ENCODE measurements at regions not wholly inside any gene's neighbourhood (a gene's known extent, or its start where the extent isn't known, plus 50 kb on each side); places are given as distances from the start of the nearest gene placed in this dataset.

- TF ChIP-seq CTCF (IDR thresholded peaks at IDR 0.05): no peak
Measured at GRCh38 chr5:82911910-82912309, 165.3 kb downstream of the TMEM167A start.

DNA sequence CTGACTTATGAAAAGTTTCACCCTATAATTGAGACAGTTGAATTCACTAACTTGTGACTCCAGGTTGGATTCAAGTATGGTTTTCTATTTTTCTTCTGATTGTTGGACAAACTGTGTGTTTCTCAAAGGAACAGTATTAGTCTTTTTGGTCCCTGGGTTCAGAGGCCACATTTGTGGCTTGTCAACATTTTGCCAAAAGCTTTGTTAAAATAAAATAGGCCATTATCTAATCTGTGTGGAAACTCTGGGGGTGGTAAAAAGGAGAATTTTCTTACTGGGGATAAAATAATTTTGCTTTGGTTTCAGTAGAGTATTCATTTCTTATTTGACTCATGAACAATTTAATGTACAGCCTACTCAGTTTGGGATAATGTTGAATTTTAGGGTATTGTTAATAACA lies 166.3 kb downstream of the TMEM167A start:
- TF ChIP-seq CTCF (IDR thresholded peaks at IDR 0.05): no peak

DNA sequence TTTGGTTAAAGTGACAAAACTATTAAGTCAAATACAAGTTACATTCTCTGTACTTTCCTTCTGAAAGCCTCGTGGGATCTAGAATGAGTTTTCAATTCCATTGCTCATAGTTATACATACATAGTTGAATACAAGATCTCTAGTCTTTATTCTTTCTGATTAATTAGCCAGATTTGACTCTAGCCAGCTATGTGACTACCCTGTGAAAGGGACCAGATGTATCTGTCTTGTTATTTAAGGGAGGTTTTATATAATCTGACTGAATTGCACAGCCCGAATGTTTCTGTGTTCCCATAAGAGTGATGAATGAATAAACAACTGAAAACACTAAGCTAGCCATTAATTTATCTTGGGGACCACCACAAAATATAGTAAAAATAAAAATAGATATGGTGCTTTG lies 166.7 kb downstream of the TMEM167A start:
- TF ChIP-seq CTCF (IDR thresholded peaks at IDR 0.05): no peak

GRCh38 chr5:82909771-82910170 lies 167.4 kb downstream of the TMEM167A start:
- TF ChIP-seq CTCF (IDR thresholded peaks at IDR 0.05): no peak

GRCh38 chr5:82905986-82906385 lies 171.2 kb downstream of the TMEM167A start:
- TF ChIP-seq CTCF (IDR thresholded peaks at IDR 0.05): no peak

DNA sequence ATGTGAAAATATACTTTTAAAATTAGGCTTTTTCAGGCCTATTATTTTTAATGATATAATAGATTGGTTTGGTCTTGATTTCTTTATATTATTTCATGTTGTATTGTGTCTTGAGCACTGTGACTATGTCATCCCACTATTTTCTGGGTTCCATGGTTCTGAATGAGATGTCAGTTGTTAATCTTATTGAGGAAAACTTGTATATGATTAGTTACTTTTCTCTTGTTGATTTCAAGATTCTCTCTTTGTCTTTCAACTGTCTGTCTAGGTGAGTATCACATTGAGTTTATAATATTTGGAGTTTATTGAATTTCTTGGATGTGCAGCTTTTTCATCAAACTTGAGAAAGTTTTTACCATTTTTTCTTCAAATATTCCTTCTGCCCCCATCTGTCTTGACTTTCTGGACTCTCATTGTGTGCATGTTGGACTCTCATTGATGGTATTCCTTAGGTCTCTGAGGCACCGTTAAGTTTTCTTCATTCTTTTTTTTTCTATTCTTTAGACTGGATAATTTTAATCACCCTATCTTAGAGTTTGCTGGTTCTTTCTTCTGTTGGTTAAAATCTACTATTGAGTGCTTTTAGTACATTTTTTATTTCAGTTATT lies 175.8 kb downstream of the TMEM167A start:
- TF ChIP-seq CTCF (IDR thresholded peaks at IDR 0.05): no peak

- no peak for TF ChIP-seq CTCF (IDR thresholded peaks at IDR 0.05)
Measured at GRCh38 chr5:82894716-82895115, 182.5 kb downstream of the TMEM167A start.

DNA sequence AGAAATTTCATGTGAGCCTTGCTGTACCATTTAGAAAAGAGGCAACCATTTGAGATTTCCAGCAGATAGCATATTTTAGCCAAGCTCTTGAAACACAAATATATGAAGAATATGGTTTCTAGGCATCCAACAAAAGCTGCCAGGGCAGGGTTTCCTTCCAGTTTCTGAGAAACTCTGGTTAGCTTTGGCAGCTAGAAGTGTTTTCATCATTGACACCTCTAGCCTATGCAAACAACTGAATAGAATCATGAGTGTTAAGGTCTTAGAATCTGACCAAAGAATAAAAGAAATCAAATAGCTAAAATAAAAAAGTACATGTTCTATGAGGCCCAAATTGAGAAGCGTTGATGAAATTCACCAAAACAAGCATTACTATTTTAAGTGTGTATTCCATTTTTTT lies 188.1 kb downstream of the TMEM167A start:
- no peak for TF ChIP-seq CTCF (IDR thresholded peaks at IDR 0.05)
